OCI-LY3 (cell line): ENCODE measurements at regions not wholly inside any gene's neighbourhood (a gene's known extent, or its start where the extent isn't known, plus 50 kb on each side); places are given as distances from the start of the nearest gene placed in this dataset.
"Not testable (repeated sequence)": the region's sequence is repeated elsewhere in the genome, so short reads cannot be mapped to it uniquely, and the experiment has no call there.

ENCODE experiments used
- H2AFZ ChIP-seq: fragments of 200-600, 300-600 bp; shearing (Covaris generic); 2 replicates; pipeline ENCODE4 v1.6.0; 2014; ENCODE audit warnings: antibody characterized with exemption, low read depth, low read length
- H3K27ac ChIP-seq: fragments of 200-600, 300-600 bp; sonication (generic); 2 replicates; pipeline ENCODE4 v1.5.1; 2014; ENCODE audit warnings: mild to moderate bottlenecking, low read length, moderate library complexity, mixed read lengths
- H3K27me3 ChIP-seq: fragments of 200-600, 300-600 bp; sonication (generic); 2 replicates; pipeline ENCODE4 v1.6.1; 2014; ENCODE audit warnings: low read depth, low read length, mixed read lengths
- H3K36me3 ChIP-seq: fragments of 200-600, 300-600 bp; sonication (generic); replicated peaks from 2 replicates; pipeline ENCODE3; 2014; ENCODE audit warnings: low read depth, low read length, mixed read lengths
- H3K4me1 ChIP-seq: fragments of 300-600, 200-600 bp; sonication (generic); 2 replicates; pipeline ENCODE4 v1.6.1; 2014; ENCODE audit warnings: low read length, mixed read lengths
- H3K4me2 ChIP-seq: fragments of 200-600, 300-600 bp; sonication (generic); 2 replicates; pipeline ENCODE4 v1.6.1; 2014; ENCODE audit warnings: low read length, mixed read lengths
- H3K4me3 ChIP-seq: fragments of 300-600, 200-600 bp; sonication (generic); 2 replicates; pipeline ENCODE4 v1.5.1; 2014; ENCODE audit warnings: antibody characterized with exemption, mild to moderate bottlenecking, low read length, moderate library complexity
- H3K79me2 ChIP-seq: fragments of 300-600, 200-600 bp; shearing (Covaris generic); 2 replicates; pipeline ENCODE4 v1.6.1; 2014; ENCODE audit warnings: mild to moderate bottlenecking, low read length, mixed read lengths
- H3K9ac ChIP-seq: fragments of 300-600, 200-600 bp; shearing (Covaris generic); 2 replicates; pipeline ENCODE4 v1.6.0; 2014; ENCODE audit warnings: mild to moderate bottlenecking, low read length, moderate library complexity
- H3K9me3 ChIP-seq: fragments of 200-600, 300-600 bp; shearing (Covaris generic); 2 replicates; pipeline ENCODE4 v1.6.1; 2014; ENCODE audit warnings: low read length, mixed read lengths; ENCODE audit not compliant: insufficient read depth
- H4K20me1 ChIP-seq: fragments of 200-600, 300-600 bp; sonication (generic); 2 replicates; pipeline ENCODE4 v1.6.1; 2016; ENCODE audit warnings: low read length, mixed read lengths; ENCODE audit not compliant: insufficient read depth
- EZH2phosphoT487 ChIP-seq: fragments of 200-600 bp; shearing (Covaris generic); IDR thresholded peaks from 2 replicates; pipeline ENCODE4 v1.6.1; 2018; ENCODE audit warnings: antibody characterized with exemption, mixed run types, low read depth
- TF ChIP-seq, protein P1 (sequence below): fragments of 200-600, 300-600 bp; sonication (generic); IDR thresholded peaks from 2 replicates; pipeline ENCODE4 v1.5.1; 2014; ENCODE audit warnings: antibody characterized with exemption, low read length, low read depth

DNA sequence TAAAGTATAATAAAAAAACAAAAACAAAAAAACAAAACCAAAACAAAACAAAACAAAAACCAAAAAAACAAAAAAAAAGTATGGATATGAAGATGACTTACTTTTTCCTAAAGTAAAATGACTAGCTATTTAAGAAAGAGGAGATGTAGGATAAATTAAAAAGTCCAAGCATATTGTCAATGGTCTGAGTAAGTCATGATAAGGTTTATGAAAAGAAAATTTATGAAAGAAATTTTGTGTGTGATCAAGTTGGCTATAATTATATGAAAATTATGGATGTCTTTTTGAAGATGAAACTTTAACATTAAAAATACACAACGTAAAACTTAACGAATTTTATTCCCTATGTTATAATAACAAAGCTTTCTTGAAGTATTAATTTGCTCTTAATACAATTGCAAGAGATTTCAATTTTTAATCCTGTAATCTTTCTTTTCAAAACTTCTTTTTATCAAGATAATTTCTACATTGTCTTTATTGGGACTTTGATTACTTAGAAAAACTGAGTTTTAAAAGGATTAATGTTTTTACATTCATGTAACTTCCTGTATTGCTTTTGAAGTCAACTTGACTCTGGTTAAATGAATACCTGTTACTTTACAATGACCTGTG, 200.9 kb upstream of the IVNS1ABP start:
- no peak overlapping the region for H2AFZ ChIP-seq
- no peaks in the 10 kb centered on the region for H3K27me3 ChIP-seq
- no peak overlapping the region for H3K4me3 ChIP-seq
- H3K9ac ChIP-seq, result no peak overlapping the region
- peaks cover 20% of the 10 kb centered on the region for H3K4me1 ChIP-seq
- H3K9me3 ChIP-seq, result peaks cover 53% of the 10 kb centered on the region
- no peaks in the 10 kb centered on the region for H3K79me2 ChIP-seq
- no peaks in the 10 kb centered on the region for H4K20me1 ChIP-seq
- no peak for TF ChIP-seq EZH2phosphoT487
- peaks cover 49% of the 10 kb centered on the region for H3K36me3 ChIP-seq
- no peak overlapping the region for H3K4me2 ChIP-seq
- H3K27ac ChIP-seq, result no peak overlapping the region

- H4K20me1 ChIP-seq, result not testable (repeated sequence)
Observed at GRCh38 chr1:185517301-185517700, 200.3 kb upstream of the IVNS1ABP start.

GRCh38 chr1:185515696-185516095, 198.7 kb upstream of the IVNS1ABP start:
- no peaks in the 10 kb centered on the region for H4K20me1 ChIP-seq
- no peaks in the 10 kb centered on the region for H3K27me3 ChIP-seq
- peaks cover 33% of the 10 kb centered on the region for H3K36me3 ChIP-seq
- no peaks in the 10 kb centered on the region for H3K79me2 ChIP-seq
- peaks cover 37% of the 10 kb centered on the region; the same call in 1 of the 2 replicates for H3K9me3 ChIP-seq
- no peak overlapping the region for H3K27ac ChIP-seq
- H2AFZ ChIP-seq, result no peak overlapping the region
- H3K9ac ChIP-seq, result no peak overlapping the region
- no peak overlapping the region for H3K4me3 ChIP-seq
- no peak for TF ChIP-seq EZH2phosphoT487
- TF ChIP-seq, protein P1, sequence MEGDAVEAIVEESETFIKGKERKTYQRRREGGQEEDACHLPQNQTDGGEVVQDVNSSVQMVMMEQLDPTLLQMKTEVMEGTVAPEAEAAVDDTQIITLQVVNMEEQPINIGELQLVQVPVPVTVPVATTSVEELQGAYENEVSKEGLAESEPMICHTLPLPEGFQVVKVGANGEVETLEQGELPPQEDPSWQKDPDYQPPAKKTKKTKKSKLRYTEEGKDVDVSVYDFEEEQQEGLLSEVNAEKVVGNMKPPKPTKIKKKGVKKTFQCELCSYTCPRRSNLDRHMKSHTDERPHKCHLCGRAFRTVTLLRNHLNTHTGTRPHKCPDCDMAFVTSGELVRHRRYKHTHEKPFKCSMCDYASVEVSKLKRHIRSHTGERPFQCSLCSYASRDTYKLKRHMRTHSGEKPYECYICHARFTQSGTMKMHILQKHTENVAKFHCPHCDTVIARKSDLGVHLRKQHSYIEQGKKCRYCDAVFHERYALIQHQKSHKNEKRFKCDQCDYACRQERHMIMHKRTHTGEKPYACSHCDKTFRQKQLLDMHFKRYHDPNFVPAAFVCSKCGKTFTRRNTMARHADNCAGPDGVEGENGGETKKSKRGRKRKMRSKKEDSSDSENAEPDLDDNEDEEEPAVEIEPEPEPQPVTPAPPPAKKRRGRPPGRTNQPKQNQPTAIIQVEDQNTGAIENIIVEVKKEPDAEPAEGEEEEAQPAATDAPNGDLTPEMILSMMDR, result no peak
- peaks cover 18% of the 10 kb centered on the region for H3K4me1 ChIP-seq
- H3K4me2 ChIP-seq, result no peak overlapping the region

More at GRCh38 chr1:185517301-185517700, 200.3 kb upstream of the IVNS1ABP start:
- H3K27ac ChIP-seq, H3K79me2 ChIP-seq, H3K4me2 ChIP-seq, H3K4me3 ChIP-seq, H3K27me3 ChIP-seq, H2AFZ ChIP-seq, H3K9ac ChIP-seq: not testable (repeated sequence)
- H3K36me3 ChIP-seq, result peaks cover 43% of the 10 kb centered on the region
- H3K9me3 ChIP-seq, result peaks cover 47% of the 10 kb centered on the region
- H3K4me1 ChIP-seq, result peaks cover 26% of the 10 kb centered on the region

GRCh38 chr1:185514311-185514710, 197.3 kb upstream of the IVNS1ABP start:
- Histone ChIP-seq H3K9me3 (peaks cover 35% of the 10 kb centered on the region; the same call in 1 of the 2 replicates), H3K4me2 (no peak overlapping the region), H3K79me2 (no peaks in the 10 kb centered on the region), H3K4me3 (no peak overlapping the region), H4K20me1 (no peaks in the 10 kb centered on the region), H3K27ac (no peak overlapping the region), H3K9ac (no peak overlapping the region), H3K27me3 (no peaks in the 10 kb centered on the region), H2AFZ (no peak overlapping the region), H3K4me1 (peaks cover 7% of the 10 kb centered on the region), H3K36me3 (peaks cover 23% of the 10 kb centered on the region)
- TF ChIP-seq EZH2phosphoT487, result no peak
- TF ChIP-seq, protein P1, result no peak

GRCh38 chr1:185512442-185512841, 195.4 kb upstream of the IVNS1ABP start:
- no peak overlapping the region for H3K4me2 ChIP-seq
- H3K9me3 ChIP-seq, result peaks cover 18% of the 10 kb centered on the region; the same call in 1 of the 2 replicates
- H3K79me2 ChIP-seq, result no peaks in the 10 kb centered on the region
- no peak overlapping the region for H3K4me3 ChIP-seq
- no peaks in the 10 kb centered on the region for H4K20me1 ChIP-seq
- peaks cover 14% of the 10 kb centered on the region for H3K36me3 ChIP-seq
- no peak overlapping the region for H3K9ac ChIP-seq
- TF ChIP-seq EZH2phosphoT487, result no peak
- TF ChIP-seq, protein P1, result no peak
- H3K4me1 ChIP-seq, result peaks cover 7% of the 10 kb centered on the region
- H3K27ac ChIP-seq, result no peak overlapping the region
- no peaks in the 10 kb centered on the region for H3K27me3 ChIP-seq
- no peak overlapping the region for H2AFZ ChIP-seq
